IMR-90 (cell line): ENCODE measurements at regions not wholly inside any gene's neighbourhood (a gene's known extent, or its start where the extent isn't known, plus 50 kb on each side); places are given as distances from the start of the nearest gene placed in this dataset.

ENCODE experiments used
- ATAC-seq: fragments of 200-7000 bp; cut with Tn5 transposase; 2 replicates; pipeline ENCODE4 v1.9.1; 2020; ENCODE audit warnings: low read depth, mild to moderate bottlenecking, moderate library complexity
- BruUV-seq: library from RNA; stranded (reverse); fragments of 400-500 nt; replicated peaks from 2 replicates; lab custom pipeline; 2021; lab: Mats Ljungman, UMichigan
- CTCF ChIA-PET: fragments of 300-600 bp; formaldehyde crosslinking; extraction: SDS; loops from one replicate; lab custom pipeline; 2021; ENCODE audit warnings: antibody characterized with exemption; lab: Yijun Ruan, JAX
- POLR2A ChIA-PET: fragments of 300-600 bp; sonication (Branson Sonifier 250); formaldehyde crosslinking; loops from one replicate; lab custom pipeline; 2022; ENCODE audit warnings: antibody characterized with exemption; ENCODE audit not compliant: unreplicated experiment; lab: Charles Lee
- DNase-seq: peaks from one replicate; pipeline ENCODE4 v3.0.0; 2013
- H2AFZ ChIP-seq: replicated peaks from 2 replicates; pipeline ENCODE3; 2013; ENCODE audit warnings: low read length, mild to moderate bottlenecking; ENCODE audit not compliant: poor library complexity
- H2AK5ac ChIP-seq: 2 replicates; pipeline ENCODE4 v1.6.1; 2013; ENCODE audit warnings: low read depth, low read length, inconsistent platforms
- H2AK9ac ChIP-seq: replicated peaks from 2 replicates; pipeline ENCODE3; 2013; ENCODE audit warnings: mild to moderate bottlenecking, low read depth, low read length, moderate library complexity; ENCODE audit not compliant: poor library complexity
- H2BK120ac ChIP-seq: 2 replicates; pipeline ENCODE4 v1.6.1; 2013; ENCODE audit warnings: low read depth, low read length, inconsistent platforms
- H2BK15ac ChIP-seq: 3 replicates; pipeline ENCODE4 v1.6.1; 2013; ENCODE audit warnings: low read depth, low read length, inconsistent platforms
- H2BK20ac ChIP-seq: 2 replicates; pipeline ENCODE4 v1.6.1; 2013; ENCODE audit warnings: low read depth, mild to moderate bottlenecking, inconsistent platforms, low read length, moderate library complexity
- H2BK5ac ChIP-seq: 2 replicates; pipeline ENCODE4 v1.6.1; 2013; ENCODE audit warnings: mild to moderate bottlenecking, low read depth, low read length, inconsistent platforms; ENCODE audit not compliant: poor library complexity, severe bottlenecking
- H3K14ac ChIP-seq: replicated peaks from 2 replicates; pipeline ENCODE4 v1.6.1; 2013; ENCODE audit warnings: low read depth, low read length, inconsistent platforms
- H3K18ac ChIP-seq: 2 replicates; pipeline ENCODE4 v1.6.1; 2013; ENCODE audit warnings: low read depth, low read length, control low read depth
- H3K23ac ChIP-seq: 2 replicates; pipeline ENCODE4 v1.6.1; 2013; ENCODE audit warnings: low read depth, low read length, inconsistent platforms
- H3K27ac ChIP-seq: 2 replicates; pipeline ENCODE4 v1.5.1; 2013; ENCODE audit warnings: mild to moderate bottlenecking, control low read depth, low read length; ENCODE audit not compliant: insufficient read depth
- H3K27me3 ChIP-seq: 2 replicates; pipeline ENCODE4 v1.6.1; 2013; ENCODE audit warnings: low read length; ENCODE audit not compliant: control insufficient read depth, insufficient read depth
- H3K36me3 ChIP-seq: 2 replicates; pipeline ENCODE4 v1.6.1; 2013; ENCODE audit warnings: low read length, mixed read lengths; ENCODE audit not compliant: control insufficient read depth, insufficient read depth
- H3K4ac ChIP-seq: 2 replicates; pipeline ENCODE4 v1.6.1; 2013; ENCODE audit warnings: low read depth, low read length, inconsistent platforms
- H3K4me1 ChIP-seq: 2 replicates; pipeline ENCODE4 v1.6.1; 2013; ENCODE audit warnings: low read length, mixed read lengths; ENCODE audit not compliant: control insufficient read depth, insufficient read depth
- H3K4me2 ChIP-seq: 2 replicates; pipeline ENCODE4 v1.6.1; 2013; ENCODE audit warnings: low read depth, mild to moderate bottlenecking, control low read depth, low read length, moderate library complexity
- H3K4me3 ChIP-seq: 2 replicates; pipeline ENCODE4 v1.5.1; 2013; ENCODE audit warnings: low read depth, mild to moderate bottlenecking, control low read depth, low read length, moderate library complexity; ENCODE audit not compliant: insufficient read depth
- H3K56ac ChIP-seq: 2 replicates; pipeline ENCODE4 v1.6.1; 2013; ENCODE audit warnings: low read length, inconsistent platforms; ENCODE audit not compliant: insufficient read depth; ENCODE audit errors: extremely low read depth
- H3K79me1 ChIP-seq, 2 experiments: 2 replicates each; pipeline ENCODE4 v1.6.1; 2013; ENCODE audit warnings: low read length in 2 of 2, inconsistent platforms in 1 of 2, low read depth in 1 of 2
- H3K9ac ChIP-seq: 2 replicates; pipeline ENCODE4 v1.6.1; 2013; ENCODE audit warnings: low read depth, low read length, control low read depth
- H3K9me1 ChIP-seq: 2 replicates; pipeline ENCODE4 v1.6.1; 2013; ENCODE audit warnings: low read length, inconsistent platforms; ENCODE audit not compliant: insufficient read depth
- H3K9me3 ChIP-seq: 2 replicates; pipeline ENCODE4 v1.6.1; 2013; ENCODE audit warnings: low read length; ENCODE audit not compliant: control insufficient read depth, insufficient read depth
- H4K20me1 ChIP-seq: 2 replicates; pipeline ENCODE4 v1.6.1; 2013; ENCODE audit warnings: low read length, inconsistent platforms; ENCODE audit not compliant: insufficient read depth
- H4K5ac ChIP-seq: 2 replicates; pipeline ENCODE4 v1.6.1; 2013; ENCODE audit warnings: mild to moderate bottlenecking, low read depth, low read length, control low read depth
- H4K8ac ChIP-seq, 2 experiments: 2 replicates each; pipeline ENCODE4 v1.6.1; 2013; ENCODE audit warnings: low read depth in 2 of 2, low read length in 2 of 2, control low read depth in 1 of 2, inconsistent platforms in 1 of 2
- H4K91ac ChIP-seq: 2 replicates; pipeline ENCODE4 v1.6.1; 2013; ENCODE audit warnings: low read depth, low read length, inconsistent platforms; ENCODE audit not compliant: insufficient read depth
- CEBPB ChIP-seq: IDR thresholded peaks from 2 replicates; pipeline ENCODE4 v1.6.1; 2012; ENCODE audit warnings: low read depth, low read length, improper control_type of control experiment
- FOS ChIP-seq: fragments of 150-350 bp; IDR thresholded peaks from 2 replicates; pipeline ENCODE4 v1.6.1; 2016; ENCODE audit warnings: low read depth, low read length
- MAZ ChIP-seq: IDR thresholded peaks from 2 replicates; pipeline ENCODE4 v1.6.1; 2012; ENCODE audit warnings: low read depth, mild to moderate bottlenecking, low read length, improper control_type of control experiment, moderate library complexity, borderline replicate concordance
- MXI1 ChIP-seq: IDR thresholded peaks from 2 replicates; pipeline ENCODE4 v1.6.1; 2012; ENCODE audit warnings: low read depth, mild to moderate bottlenecking, low read length, moderate library complexity, borderline replicate concordance
- POLR2A ChIP-seq: IDR thresholded peaks from 2 replicates; pipeline ENCODE4 v1.6.1; 2012; ENCODE audit warnings: mild to moderate bottlenecking, low read depth, low read length
- RAD21 ChIP-seq: IDR thresholded peaks from 2 replicates; pipeline ENCODE4 v1.6.1; 2012; ENCODE audit warnings: low read length, improper control_type of control experiment
- RCOR1 ChIP-seq: IDR thresholded peaks from 2 replicates; pipeline ENCODE4 v1.6.1; 2012; ENCODE audit warnings: mild to moderate bottlenecking, low read length, improper control_type of control experiment; ENCODE audit not compliant: insufficient replicate concordance
- RFX5 ChIP-seq: IDR thresholded peaks from 2 replicates; pipeline ENCODE4 v1.8.0; 2012; ENCODE audit warnings: low read depth, mild to moderate bottlenecking, low read length, moderate library complexity
- SMC3 ChIP-seq: fragments of 150-350 bp; IDR thresholded peaks from 2 replicates; pipeline ENCODE4 v1.6.1; 2016; ENCODE audit warnings: low read depth, mild to moderate bottlenecking, antibody characterized with exemption, low read length, moderate library complexity
- WGBS, 2 experiments: methylation state at CpG; one replicate each; pipeline versions ENCODE4 v1.1.5 to v1.1.7; 2013; ENCODE audit warnings: missing lambda C conversion rate in 2 of 2; ENCODE audit not compliant: insufficient read length in 1 of 2; ENCODE audit errors: extremely low coverage in 2 of 2; 5-methylcytosine and 5-hydroxymethylcytosine counted together
- dilution Hi-C: fragments of 300-500 bp; cut with HindIII; formaldehyde crosslinking; loops from one replicate; pipeline ENCODE4 v1.14.3; 2018; ENCODE audit warnings: low sequenced_read_pairs; ENCODE audit not compliant: unreplicated experiment
- in situ Hi-C: fragments of 300-500 bp; cut with MboI; formaldehyde crosslinking; loops from 3 replicates; pipeline ENCODE4 v1.14.3; 2019; ENCODE audit warnings: low sequenced_read_pairs, inconsistent platforms, mixed read lengths
- intact Hi-C: fragments of 100-400 bp; cut with micrococcal nuclease; formaldehyde crosslinking; loops from 2 replicates; pipeline ENCODE4 v1.10.0; 2022
- TF ChIP-seq, protein P1 (sequence below): fragments of 150-350 bp; IDR thresholded peaks from 2 replicates; pipeline ENCODE4 v1.6.1; 2017; ENCODE audit warnings: mild to moderate bottlenecking, antibody characterized with exemption, low read length, low read depth
- TF ChIP-seq, protein P2 (sequence below): conservative IDR thresholded peaks from 2 replicates; pipeline ENCODE4 v1.5.1; 2012; ENCODE audit warnings: mild to moderate bottlenecking, low read depth, low read length, improper control_type of control experiment
- TF ChIP-seq, protein P3 (sequence below): fragments of 150-350 bp; IDR thresholded peaks from 2 replicates; pipeline ENCODE4 v1.6.1; 2016; ENCODE audit warnings: low read depth, mild to moderate bottlenecking, low read length, moderate library complexity, borderline replicate concordance

DNA sequence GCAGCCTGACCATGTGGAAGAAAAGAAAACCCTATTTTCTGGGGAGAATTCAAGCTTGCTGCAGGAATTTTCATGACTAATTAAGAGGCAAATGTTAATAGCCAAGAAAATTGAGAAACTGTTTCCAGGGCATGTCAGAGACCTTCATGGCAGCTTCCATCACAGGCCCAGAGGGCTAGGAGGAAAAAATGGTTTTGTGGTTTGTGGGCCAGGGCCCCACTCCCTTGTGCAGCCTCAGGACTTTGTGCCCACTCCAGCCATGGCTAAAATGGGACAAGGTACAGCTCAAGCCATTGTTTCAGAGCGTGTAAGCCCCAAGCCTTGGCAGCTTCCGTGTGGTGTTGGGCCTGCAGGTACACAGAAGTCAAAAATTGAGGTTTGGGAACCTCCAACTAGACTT, 282.9 kb downstream of the DCAF12L2 start:
- BruUV-seq: no TSS peak
- Histone ChIP-seq H3K4me2 (no peak overlapping the region), H2AFZ (no peak overlapping the region), H3K27me3 (no peaks in the 10 kb centered on the region), H3K4ac (no peak overlapping the region), H4K20me1 (no peaks in the 10 kb centered on the region), H2BK20ac (no peak overlapping the region), H2BK120ac (no peak overlapping the region), H3K56ac (no peak overlapping the region), H3K79me1 (no peaks in the 10 kb centered on the region), H3K18ac (no peak overlapping the region), H2BK15ac (no peak overlapping the region), H3K9me1 (no peaks in the 10 kb centered on the region), H4K91ac (no peak overlapping the region), H2BK5ac (no peak overlapping the region), H4K5ac (no peak overlapping the region), H3K27ac (no peak overlapping the region), H3K23ac (no peak overlapping the region), H2AK5ac (no peak overlapping the region), H2AK9ac (no peak overlapping the region), H3K9me3 (peaks cover 3% of the 10 kb centered on the region; the same call in 1 of the 2 replicates), H4K8ac (no peak overlapping the region), H3K36me3 (no peaks in the 10 kb centered on the region), H3K4me1 (no peaks in the 10 kb centered on the region), H3K14ac (no peak overlapping the region), H3K4me3 (no peak overlapping the region), H3K9ac (no peak overlapping the region)
- no peak for DNase-seq
- CTCF ChIA-PET: no interaction called here
- POLR2A ChIA-PET: no interaction called here
- dilution Hi-C loops: no loop called here
- no peak for TF ChIP-seq FOS
- no peak for TF ChIP-seq RFX5
- TF ChIP-seq, protein P1, sequence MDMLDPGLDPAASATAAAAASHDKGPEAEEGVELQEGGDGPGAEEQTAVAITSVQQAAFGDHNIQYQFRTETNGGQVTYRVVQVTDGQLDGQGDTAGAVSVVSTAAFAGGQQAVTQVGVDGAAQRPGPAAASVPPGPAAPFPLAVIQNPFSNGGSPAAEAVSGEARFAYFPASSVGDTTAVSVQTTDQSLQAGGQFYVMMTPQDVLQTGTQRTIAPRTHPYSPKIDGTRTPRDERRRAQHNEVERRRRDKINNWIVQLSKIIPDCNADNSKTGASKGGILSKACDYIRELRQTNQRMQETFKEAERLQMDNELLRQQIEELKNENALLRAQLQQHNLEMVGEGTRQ: no peak
- TF ChIP-seq, protein P2, sequence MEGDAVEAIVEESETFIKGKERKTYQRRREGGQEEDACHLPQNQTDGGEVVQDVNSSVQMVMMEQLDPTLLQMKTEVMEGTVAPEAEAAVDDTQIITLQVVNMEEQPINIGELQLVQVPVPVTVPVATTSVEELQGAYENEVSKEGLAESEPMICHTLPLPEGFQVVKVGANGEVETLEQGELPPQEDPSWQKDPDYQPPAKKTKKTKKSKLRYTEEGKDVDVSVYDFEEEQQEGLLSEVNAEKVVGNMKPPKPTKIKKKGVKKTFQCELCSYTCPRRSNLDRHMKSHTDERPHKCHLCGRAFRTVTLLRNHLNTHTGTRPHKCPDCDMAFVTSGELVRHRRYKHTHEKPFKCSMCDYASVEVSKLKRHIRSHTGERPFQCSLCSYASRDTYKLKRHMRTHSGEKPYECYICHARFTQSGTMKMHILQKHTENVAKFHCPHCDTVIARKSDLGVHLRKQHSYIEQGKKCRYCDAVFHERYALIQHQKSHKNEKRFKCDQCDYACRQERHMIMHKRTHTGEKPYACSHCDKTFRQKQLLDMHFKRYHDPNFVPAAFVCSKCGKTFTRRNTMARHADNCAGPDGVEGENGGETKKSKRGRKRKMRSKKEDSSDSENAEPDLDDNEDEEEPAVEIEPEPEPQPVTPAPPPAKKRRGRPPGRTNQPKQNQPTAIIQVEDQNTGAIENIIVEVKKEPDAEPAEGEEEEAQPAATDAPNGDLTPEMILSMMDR: no peak
- no peak for TF ChIP-seq MAZ
- TF ChIP-seq POLR2A: no peak
- TF ChIP-seq RCOR1: no peak
- TF ChIP-seq SMC3: no peak
- no peak for TF ChIP-seq CEBPB
- no peak for TF ChIP-seq RAD21
- TF ChIP-seq MXI1: no peak
- TF ChIP-seq, protein P3, sequence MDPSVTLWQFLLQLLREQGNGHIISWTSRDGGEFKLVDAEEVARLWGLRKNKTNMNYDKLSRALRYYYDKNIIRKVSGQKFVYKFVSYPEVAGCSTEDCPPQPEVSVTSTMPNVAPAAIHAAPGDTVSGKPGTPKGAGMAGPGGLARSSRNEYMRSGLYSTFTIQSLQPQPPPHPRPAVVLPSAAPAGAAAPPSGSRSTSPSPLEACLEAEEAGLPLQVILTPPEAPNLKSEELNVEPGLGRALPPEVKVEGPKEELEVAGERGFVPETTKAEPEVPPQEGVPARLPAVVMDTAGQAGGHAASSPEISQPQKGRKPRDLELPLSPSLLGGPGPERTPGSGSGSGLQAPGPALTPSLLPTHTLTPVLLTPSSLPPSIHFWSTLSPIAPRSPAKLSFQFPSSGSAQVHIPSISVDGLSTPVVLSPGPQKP: no peak
- intact Hi-C loops: loop anchor here (10.0 kb wide), 1 partner anchor 148 kb away; no protein-coding TSS in a partner anchor
- 60% methylated on average over 1 of the region's 2 CpGs; no CpG with 5 or more reads in 1 of the 2 experiments for WGBS, 2 experiments
- ATAC-seq: no peak
- in situ Hi-C loops: no loop called here
